ENCODE measurements at regions not wholly inside any gene's neighbourhood (a gene's known extent, or its start where the extent isn't known, plus 50 kb on each side); places are given as distances from the start of the nearest gene placed in this dataset.

DNA sequence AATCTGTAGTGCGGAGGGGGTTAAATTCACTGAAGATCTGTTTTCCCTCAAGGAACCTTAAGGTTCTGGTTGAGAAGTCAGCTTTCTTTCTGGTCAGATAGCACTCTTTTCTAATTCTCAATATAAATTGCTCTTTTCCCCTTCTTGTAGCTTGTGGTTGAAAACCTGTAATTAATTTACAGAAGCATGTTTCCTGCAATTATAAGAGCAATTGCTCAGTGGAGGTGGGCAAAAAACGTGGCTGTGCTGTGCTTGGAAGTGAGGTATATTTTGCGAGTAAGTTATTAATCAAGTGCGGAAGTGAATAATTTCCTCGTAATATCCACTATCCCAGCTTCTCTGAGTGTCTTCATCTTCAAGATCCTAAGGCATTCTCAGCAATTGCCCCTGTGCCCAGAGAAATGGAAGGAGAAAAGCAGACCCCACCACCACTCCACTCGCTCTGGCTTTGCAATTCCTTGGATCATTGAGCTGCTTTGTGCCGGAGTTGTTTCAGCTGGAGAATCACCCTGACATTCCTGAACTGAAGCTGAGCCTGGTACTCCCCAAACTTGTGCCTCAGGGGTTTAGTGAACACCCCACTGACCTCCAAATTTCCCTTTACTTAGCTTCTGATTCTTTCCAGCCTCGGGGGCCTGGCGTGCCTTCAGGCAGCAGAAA, 140.6 kb downstream of the LRRC70 start:
- no peak overlapping the region for H3K4ac ChIP-seq (ENCODE audit: low read depth, low read length)
- H3T11ph ChIP-seq (ENCODE audit: low read length) = no peak overlapping the region
- no peaks in the 10 kb centered on the region for H3K9me3 Mint-ChIP-seq
- no peak overlapping the region for H4K5ac ChIP-seq (ENCODE audit: insufficient read length, low read depth, low read length)
- peaks cover 8% of the 10 kb centered on the region; the same call in 1 of the 2 replicates for H3K4me1 ChIP-seq (ENCODE audit: insufficient read depth, low read length)
- no peaks in the 10 kb centered on the region for H3K23me2 ChIP-seq (ENCODE audit: insufficient read length, low read depth, low read length, poor library complexity, severe bottlenecking)
- peaks cover 39 to 44% of the 10 kb centered on the region in 2 experiments for H3K4me1 Mint-ChIP-seq
- H3K9me3 ChIP-seq (ENCODE audit: control insufficient read depth, low read depth, low read length) = no peaks in the 10 kb centered on the region
- H2BK12ac ChIP-seq (ENCODE audit: insufficient read length, low read depth, low read length) = no peak overlapping the region
- no peak overlapping the region for H2BK120ac ChIP-seq (ENCODE audit: low read depth, low read length, poor library complexity, severe bottlenecking)
- DNase-seq = no peak
- no peak overlapping the region for H3K4me2 ChIP-seq (ENCODE audit: insufficient read depth, insufficient read length, low read length)
- no CpG with 5 or more reads among the region's 9 CpGs for WGBS (ENCODE audit: extremely low coverage, insufficient read length, low lambda C conversion rate)
- H4K8ac ChIP-seq (replicated peaks; ENCODE audit: insufficient read length, low read depth, low read length) = no peak overlapping the region
- no peaks in the 10 kb centered on the region for H3K79me2 ChIP-seq (ENCODE audit: insufficient read depth, low read length)
- no peak overlapping the region for H3K56ac ChIP-seq (ENCODE audit: insufficient read length, low read depth, low read length)
- H3K27me3 ChIP-seq (ENCODE audit: insufficient read depth, low read length) = no peaks in the 10 kb centered on the region
- no peak overlapping the region for H4K91ac ChIP-seq (ENCODE audit: insufficient read length, low read depth, low read length)
- no peak overlapping the region for H3K23ac ChIP-seq (ENCODE audit: insufficient read length, low read depth, low read length)
- no peak overlapping the region for H3K9ac ChIP-seq (ENCODE audit: extremely low read depth, insufficient read length, low read length)
- H2AFZ ChIP-seq (ENCODE audit: low read length) = no peak overlapping the region
- TF ChIP-seq, protein P1, sequence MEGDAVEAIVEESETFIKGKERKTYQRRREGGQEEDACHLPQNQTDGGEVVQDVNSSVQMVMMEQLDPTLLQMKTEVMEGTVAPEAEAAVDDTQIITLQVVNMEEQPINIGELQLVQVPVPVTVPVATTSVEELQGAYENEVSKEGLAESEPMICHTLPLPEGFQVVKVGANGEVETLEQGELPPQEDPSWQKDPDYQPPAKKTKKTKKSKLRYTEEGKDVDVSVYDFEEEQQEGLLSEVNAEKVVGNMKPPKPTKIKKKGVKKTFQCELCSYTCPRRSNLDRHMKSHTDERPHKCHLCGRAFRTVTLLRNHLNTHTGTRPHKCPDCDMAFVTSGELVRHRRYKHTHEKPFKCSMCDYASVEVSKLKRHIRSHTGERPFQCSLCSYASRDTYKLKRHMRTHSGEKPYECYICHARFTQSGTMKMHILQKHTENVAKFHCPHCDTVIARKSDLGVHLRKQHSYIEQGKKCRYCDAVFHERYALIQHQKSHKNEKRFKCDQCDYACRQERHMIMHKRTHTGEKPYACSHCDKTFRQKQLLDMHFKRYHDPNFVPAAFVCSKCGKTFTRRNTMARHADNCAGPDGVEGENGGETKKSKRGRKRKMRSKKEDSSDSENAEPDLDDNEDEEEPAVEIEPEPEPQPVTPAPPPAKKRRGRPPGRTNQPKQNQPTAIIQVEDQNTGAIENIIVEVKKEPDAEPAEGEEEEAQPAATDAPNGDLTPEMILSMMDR (conservative IDR thresholded peaks at IDR 0.05) = no peak
- H2BK15ac ChIP-seq (ENCODE audit: low read depth, low read length) = no peak overlapping the region
- H2BK5ac ChIP-seq (ENCODE audit: insufficient read length, low read length) = no peak overlapping the region
- H3K27ac Mint-ChIP-seq = no peak overlapping the region; a peak in 1 of 7 replicates
- no peak overlapping the region for H3K14ac ChIP-seq (ENCODE audit: insufficient read depth, low read length)
- H3K18ac ChIP-seq (ENCODE audit: insufficient read length, low read depth, low read length) = no peak overlapping the region
- peaks cover 0 to 2% (median 0%) of the 10 kb centered on the region in 3 experiments; a peak in 1 of 7 replicates for H3K36me3 Mint-ChIP-seq (ENCODE audit: insufficient read depth in 1 of 3, low read depth in 3 of 3)
- H3K4me3 Mint-ChIP-seq = no peak overlapping the region
- no peaks in the 10 kb centered on the region for H3K27me3 Mint-ChIP-seq (ENCODE audit: low read depth)
- H4K20me1 ChIP-seq (ENCODE audit: control insufficient read depth, insufficient read depth, insufficient read length) = no peaks in the 10 kb centered on the region
- H2AK5ac ChIP-seq (ENCODE audit: insufficient read length, low read length) = no peak overlapping the region
- H2BK20ac ChIP-seq (ENCODE audit: low read depth, low read length, poor library complexity, severe bottlenecking) = no peak overlapping the region
- H3K79me1 ChIP-seq (ENCODE audit: insufficient read depth, low read depth, low read length, poor library complexity, severe bottlenecking) = no peaks in the 10 kb centered on the region
- no peak overlapping the region for H3K27ac ChIP-seq (ENCODE audit: insufficient read length, low read depth, low read length)

Measured in H9 (cell line).